ENCODE measurements at regions not wholly inside any gene's neighbourhood (a gene's known extent, or its start where the extent isn't known, plus 50 kb on each side); places are given as distances from the start of the nearest gene placed in this dataset.

- dilution Hi-C loops (cut with MboI; ENCODE audit: extremely low pct_ligation_motif_present, low sequenced_read_pairs) (no loop called here), intact Hi-C loops (cut with micrococcal nuclease) (loop anchor here (5.0 to 10.0 kb wide), 2 partner anchors 250 to 513 kb away; no protein-coding TSS in a partner anchor)
- Histone ChIP-seq H3K4me2 (ENCODE audit: insufficient read depth, low read length) (no peak overlapping the region), H3K79me2 (ENCODE audit: control insufficient read depth, insufficient read depth, low read length) (no peaks in the 10 kb centered on the region), H3K9me3 (replicated peaks; ENCODE audit: control insufficient read depth, insufficient read depth, low read length) (no peaks in the 10 kb centered on the region), H3K4me1 (ENCODE audit: control insufficient read depth, extremely low read depth, insufficient read depth, low read length) (peaks cover 5% of the 10 kb centered on the region), H3K4me3 (replicated peaks in 1 of 3; ENCODE audit: insufficient read depth in 1 of 3, low read depth in 1 of 3, low read length in 3 of 3) (no peak overlapping the region), H3K36me3 (ENCODE audit: control insufficient read depth in 2 of 2, extremely low read depth in 1 of 2, insufficient read depth in 2 of 2, low read length in 2 of 2) (no peaks in the 10 kb centered on the region), H3K9me1 (replicated peaks; ENCODE audit: control insufficient read depth, extremely low read depth, insufficient read depth, low read length) (no peaks in the 10 kb centered on the region), H2AFZ (ENCODE audit: low read depth, low read length) (no peak overlapping the region), H3K27ac (ENCODE audit: insufficient read depth, low read depth, low read length) (no peak overlapping the region), H3K27me3 (ENCODE audit: control insufficient read depth in 2 of 2, insufficient read depth in 2 of 2, low read length in 2 of 2) (no peaks in the 10 kb centered on the region), H4K20me1 (replicated peaks; ENCODE audit: control insufficient read depth, extremely low read depth, insufficient read depth, low read length) (no peaks in the 10 kb centered on the region), H3K9ac (replicated peaks; ENCODE audit: extremely low read depth, insufficient read depth, low read length) (no peak overlapping the region)
- POLR2A ChIA-PET = no interaction called here
- TF ChIP-seq GATA2 (IDR thresholded peaks at IDR 0.05; ENCODE audit: insufficient read depth, insufficient read length, low read depth, low read length) = no peak
- TF ChIP-seq EZH2 (IDR thresholded peaks at IDR 0.05; ENCODE audit: borderline replicate concordance, low read depth, low read length, severe bottlenecking) = no peak
- no peak for TF ChIP-seq MYC (IDR thresholded peaks at IDR 0.05; ENCODE audit: low read depth, low read length)
- TF ChIP-seq MAX (IDR thresholded peaks at IDR 0.05; ENCODE audit: insufficient read depth, insufficient read length) = no peak
- TF ChIP-seq JUN (IDR thresholded peaks at IDR 0.05; ENCODE audit: borderline replicate concordance, insufficient read depth, insufficient read length, low read depth) = peak; percentile 66
- no peak for TF ChIP-seq POLR2AphosphoS5 (IDR thresholded peaks at IDR 0.05; ENCODE audit: insufficient read depth, low read depth, low read length)
- TF ChIP-seq FOS (IDR thresholded peaks at IDR 0.05; ENCODE audit: borderline replicate concordance, insufficient read depth, low read length) = peak; percentile 77
- CTCF ChIA-PET = interaction anchor here (0.7 to 1.4 kb wide), 5 partner anchors 9 to 621 kb away, joined by 3 to 4 read pairs (median 3); no protein-coding TSS in a partner anchor
- no TSS peak for BruUV-seq (replicated peaks)
- DNase-seq (ENCODE audit: low read depth, low spot score) (peak; percentile 83), FAIRE-seq (peak; percentile 82)
These were observed 252.5 kb downstream of the SIPA1L2 start for GRCh38 chr1:232377494-232377770.

Data from endothelial cell of umbilical vein (primary cell).